ENCODE measurements at regions not wholly inside any gene's neighbourhood (a gene's known extent, or its start where the extent isn't known, plus 50 kb on each side); places are given as distances from the start of the nearest gene placed in this dataset.
A peak's percentile ranks its signal among the peaks of the same experiment; 100 is the strongest.

- Histone ChIP-seq H3K27me3 (ENCODE audit: low read depth, low read length) (0 out of 2 replicates have a peak, but pooled peaks cover 6% of the 10 kb centered on the region), H3K4me1 (ENCODE audit: low read length) (no peaks in the 10 kb centered on the region), H3K9me3 (ENCODE audit: insufficient read depth, low read length) (no peaks in the 10 kb centered on the region), H3K36me3 (replicated peaks; ENCODE audit: low read depth, low read length) (no peaks in the 10 kb centered on the region), H4K20me1 (ENCODE audit: insufficient read depth, low read length) (no peaks in the 10 kb centered on the region), H3K9ac (ENCODE audit: low read length) (no peak overlapping the region), H3K79me2 (ENCODE audit: low read length) (no peaks in the 10 kb centered on the region), H3K4me2 (ENCODE audit: low read length) (no peak overlapping the region), H3K4me3 (ENCODE audit: low read length) (no peak overlapping the region), H3K27ac (ENCODE audit: low read length) (no peak overlapping the region), H2AFZ (ENCODE audit: low read depth, low read length) (no peak overlapping the region; the same call in 1 of the 2 replicates)
- TF ChIP-seq EZH2phosphoT487 (IDR thresholded peaks at IDR 0.05; ENCODE audit: low read depth) (no peak), CTCF (IDR thresholded peaks at IDR 0.05; ENCODE audit: low read depth, low read length) (peak; percentile 21; the same call in 1 of the 2 replicates)
These were observed 174.5 kb downstream of the SS18 start for GRCh38 chr18:25915907-25916306.

GRCh38 chr18:25898965-25899364, 191.4 kb downstream of the SS18 start:
- Histone ChIP-seq H3K4me3 (ENCODE audit: low read length) (no peak overlapping the region), H3K9me3 (ENCODE audit: insufficient read depth, low read length) (no peaks in the 10 kb centered on the region), H3K4me1 (ENCODE audit: low read length) (peaks cover 5% of the 10 kb centered on the region; the same call in 1 of the 2 replicates), H3K9ac (ENCODE audit: low read length) (no peak overlapping the region), H3K36me3 (replicated peaks; ENCODE audit: low read depth, low read length) (no peaks in the 10 kb centered on the region), H2AFZ (ENCODE audit: low read depth, low read length) (no peak overlapping the region), H4K20me1 (ENCODE audit: insufficient read depth, low read length) (no peaks in the 10 kb centered on the region), H3K79me2 (ENCODE audit: low read length) (no peaks in the 10 kb centered on the region), H3K27ac (ENCODE audit: low read length) (no peak overlapping the region), H3K4me2 (ENCODE audit: low read length) (no peak overlapping the region), H3K27me3 (ENCODE audit: low read depth, low read length) (0 out of 2 replicates have a peak, but pooled peaks cover under 1% of the 10 kb centered on the region)
- TF ChIP-seq CTCF (IDR thresholded peaks at IDR 0.05; ENCODE audit: low read depth, low read length) (no peak), EZH2phosphoT487 (IDR thresholded peaks at IDR 0.05; ENCODE audit: low read depth) (no peak)

- no peaks in the 10 kb centered on the region for H3K9me3 ChIP-seq (ENCODE audit: insufficient read depth, low read length)
- no peak for TF ChIP-seq CTCF (IDR thresholded peaks at IDR 0.05; ENCODE audit: low read depth, low read length)
- no peak for TF ChIP-seq EZH2phosphoT487 (IDR thresholded peaks at IDR 0.05; ENCODE audit: low read depth)
- no peak overlapping the region for H2AFZ ChIP-seq (ENCODE audit: low read depth, low read length)
- no peak overlapping the region for H3K4me2 ChIP-seq (ENCODE audit: low read length)
- H3K27me3 ChIP-seq (ENCODE audit: low read depth, low read length) = 0 out of 2 replicates have a peak, but pooled peaks cover 5% of the 10 kb centered on the region
- H3K4me3 ChIP-seq (ENCODE audit: low read length) = no peak overlapping the region
- no peak overlapping the region for H3K27ac ChIP-seq (ENCODE audit: low read length)
- no peaks in the 10 kb centered on the region for H3K36me3 ChIP-seq (replicated peaks; ENCODE audit: low read depth, low read length)
- H3K9ac ChIP-seq (ENCODE audit: low read length) = no peak overlapping the region
- H4K20me1 ChIP-seq (ENCODE audit: insufficient read depth, low read length) = no peaks in the 10 kb centered on the region
- H3K79me2 ChIP-seq (ENCODE audit: low read length) = no peaks in the 10 kb centered on the region
- peaks cover 5% of the 10 kb centered on the region; the same call in 1 of the 2 replicates for H3K4me1 ChIP-seq (ENCODE audit: low read length)
These were observed 193.5 kb downstream of the SS18 start for GRCh38 chr18:25896956-25897355.

GRCh38 chr18:25896178-25896780, 194.1 kb downstream of the SS18 start:
- Histone ChIP-seq H3K9ac (ENCODE audit: low read length) (no peak overlapping the region), H3K27me3 (ENCODE audit: low read depth, low read length) (0 out of 2 replicates have a peak, but pooled peaks cover 5% of the 10 kb centered on the region), H3K4me3 (ENCODE audit: low read length) (peak overlapping the region; percentile 25; the same call in 1 of the 2 replicates), H3K4me1 (ENCODE audit: low read length) (peaks cover 5% of the 10 kb centered on the region; the same call in 1 of the 2 replicates), H4K20me1 (ENCODE audit: insufficient read depth, low read length) (no peaks in the 10 kb centered on the region), H3K79me2 (ENCODE audit: low read length) (no peaks in the 10 kb centered on the region), H3K9me3 (ENCODE audit: insufficient read depth, low read length) (no peaks in the 10 kb centered on the region), H3K4me2 (ENCODE audit: low read length) (peak overlapping the region; percentile 41), H3K27ac (ENCODE audit: low read length) (no peak overlapping the region), H2AFZ (ENCODE audit: low read depth, low read length) (0 out of 2 replicates have a peak overlapping the region, but pooled peaks have one; percentile 43), H3K36me3 (replicated peaks; ENCODE audit: low read depth, low read length) (no peaks in the 10 kb centered on the region)
- TF ChIP-seq CTCF (IDR thresholded peaks at IDR 0.05; ENCODE audit: low read depth, low read length) (peak; percentile 84), EZH2phosphoT487 (IDR thresholded peaks at IDR 0.05; ENCODE audit: low read depth) (no peak)

Measured in OCI-LY3 (cell line).